Adrenal gland (tissue), 9 donors: ENCODE measurements at regions not wholly inside any gene's neighbourhood (a gene's known extent, or its start where the extent isn't known, plus 50 kb on each side); places are given as distances from the start of the nearest gene placed in this dataset.
A peak's percentile ranks its signal among the peaks of the same experiment; 100 is the strongest.

ENCODE experiments used
- DNase-seq, 7 donors: peaks; one replicate each; pipeline ENCODE4 v3.0.0-alpha.2; 2019 to 2020
- H3K27ac ChIP-seq, 5 donors: fragments of 200-600 bp; sonication (generic) in 4 of 5; 1 replicate in 3 of 5; 2 replicates in 2 of 5; pipeline versions ENCODE4 v1.5.1 to v1.8.0; 2016 to 2020; ENCODE audit warnings: mild to moderate bottlenecking in 1 of 5
- H3K27me3 ChIP-seq: fragments of 200-600 bp; 2 replicates; pipeline ENCODE4 v1.8.0; 2021
- H3K36me3 ChIP-seq, 2 donors: fragments of 200-600 bp; replicated peaks in 1 of 2; 1 replicate in 1 of 2; 2 replicates in 1 of 2; pipeline versions ENCODE4 v1.5.1 to v1.8.0; 2018 to 2022
- H3K4me1 ChIP-seq, 2 donors: fragments of 200-600 bp; replicated peaks in 1 of 2; 1 replicate in 1 of 2; 2 replicates in 1 of 2; pipeline versions ENCODE4 v1.5.1 to v1.8.0; 2018 to 2021
- H3K4me3 ChIP-seq, 4 donors: fragments of 200-600 bp; sonication (generic) in 3 of 4; one replicate each; pipeline ENCODE4 v1.5.1; 2016 to 2018
- H3K9me3 ChIP-seq, 3 donors: fragments of 200-600 bp; sonication (generic) in 1 of 3; replicated peaks in 1 of 3; 1 replicate in 2 of 3; 2 replicates in 1 of 3; pipeline versions ENCODE4 v1.5.1 to v1.8.0; 2016 to 2021
- POLR2A ChIP-seq, 2 donors: fragments of 450-650 bp; IDR thresholded peaks; one replicate each; pipeline ENCODE4 v1.6.1; 2017; ENCODE audit warnings: antibody characterized with exemption in 2 of 2, mild to moderate bottlenecking in 2 of 2, moderate library complexity in 1 of 2
- WGBS, 4 donors: extraction: QIAGEN DNeasy Blood & Tissue Kit in 2 of 4; methylation state at CpG; one replicate each; pipeline versions ENCODE4 v1.1.5 to v1.1.7; 2013 to 2017; 5-methylcytosine and 5-hydroxymethylcytosine counted together
- intact Hi-C, 2 donors: fragments of 100-400 bp; cut with DNase I; formaldehyde crosslinking; loops; one replicate each; pipeline versions ENCODE4 v1.14.1 to v1.15.0; 2022 to 2023
- TF ChIP-seq, protein P1 (sequence below), 6 experiments: fragments of 450-650 bp in 4 of 6; fragments of 200-600 bp in 2 of 6; sonication (generic) in 1 of 6; IDR thresholded peaks; 1 replicate in 5 of 6; 2 replicates in 1 of 6; pipeline versions ENCODE4 v1.5.1 to v1.8.0; 2016 to 2021; ENCODE audit warnings: antibody characterized with exemption in 6 of 6, mild to moderate bottlenecking in 2 of 6, moderate library complexity in 1 of 6
- donor health status: healthy with polysubstance abuse.
- donor health status: Bipolar disorder and iron deficiency.
- donor health status: DM: yes; HTN: yes; CAD: no.
- donor health status: DM: no; HTN: no; CAD: no.
- donor health status: DM: no; HTN: no; CAD: no.

DNA sequence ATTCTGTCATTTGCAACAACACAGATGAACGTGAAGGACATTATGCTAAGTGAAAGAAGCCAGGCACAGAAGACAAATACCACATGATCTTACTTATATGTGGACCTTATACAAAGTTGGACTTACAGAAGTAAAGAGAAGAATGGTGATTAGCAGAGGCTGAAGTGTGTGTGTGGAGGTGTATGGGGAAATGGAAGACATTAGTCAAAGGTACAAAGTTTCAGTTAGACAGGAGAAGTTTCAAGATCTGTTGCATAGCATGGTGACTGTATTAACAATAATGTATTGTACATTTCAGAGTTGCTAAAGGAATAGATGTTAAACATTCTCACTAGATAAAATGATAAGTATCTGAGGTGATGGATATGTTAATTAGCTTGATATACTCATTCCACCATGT, 124.4 kb upstream of the ADRA1D start:
- H3K4me3 ChIP-seq: no peak overlapping the region
- H3K27ac ChIP-seq: no peak overlapping the region
- no peaks in the 10 kb centered on the region for H3K9me3 ChIP-seq
- no peaks in the 10 kb centered on the region for H3K36me3 ChIP-seq
- 68 to 88% (median 78%) methylated on average over 1 of the region's 1 CpG for WGBS, 4 donors
- no peaks in the 10 kb centered on the region for H3K4me1 ChIP-seq
- H3K27me3 ChIP-seq: no peaks in the 10 kb centered on the region
- TF ChIP-seq, protein P1, sequence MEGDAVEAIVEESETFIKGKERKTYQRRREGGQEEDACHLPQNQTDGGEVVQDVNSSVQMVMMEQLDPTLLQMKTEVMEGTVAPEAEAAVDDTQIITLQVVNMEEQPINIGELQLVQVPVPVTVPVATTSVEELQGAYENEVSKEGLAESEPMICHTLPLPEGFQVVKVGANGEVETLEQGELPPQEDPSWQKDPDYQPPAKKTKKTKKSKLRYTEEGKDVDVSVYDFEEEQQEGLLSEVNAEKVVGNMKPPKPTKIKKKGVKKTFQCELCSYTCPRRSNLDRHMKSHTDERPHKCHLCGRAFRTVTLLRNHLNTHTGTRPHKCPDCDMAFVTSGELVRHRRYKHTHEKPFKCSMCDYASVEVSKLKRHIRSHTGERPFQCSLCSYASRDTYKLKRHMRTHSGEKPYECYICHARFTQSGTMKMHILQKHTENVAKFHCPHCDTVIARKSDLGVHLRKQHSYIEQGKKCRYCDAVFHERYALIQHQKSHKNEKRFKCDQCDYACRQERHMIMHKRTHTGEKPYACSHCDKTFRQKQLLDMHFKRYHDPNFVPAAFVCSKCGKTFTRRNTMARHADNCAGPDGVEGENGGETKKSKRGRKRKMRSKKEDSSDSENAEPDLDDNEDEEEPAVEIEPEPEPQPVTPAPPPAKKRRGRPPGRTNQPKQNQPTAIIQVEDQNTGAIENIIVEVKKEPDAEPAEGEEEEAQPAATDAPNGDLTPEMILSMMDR (IDR thresholded peaks at IDR 0.05): no peak
- TF ChIP-seq POLR2A (IDR thresholded peaks at IDR 0.05): no peak
- intact Hi-C loops: no loop called here
- DNase-seq: no peak

DNA sequence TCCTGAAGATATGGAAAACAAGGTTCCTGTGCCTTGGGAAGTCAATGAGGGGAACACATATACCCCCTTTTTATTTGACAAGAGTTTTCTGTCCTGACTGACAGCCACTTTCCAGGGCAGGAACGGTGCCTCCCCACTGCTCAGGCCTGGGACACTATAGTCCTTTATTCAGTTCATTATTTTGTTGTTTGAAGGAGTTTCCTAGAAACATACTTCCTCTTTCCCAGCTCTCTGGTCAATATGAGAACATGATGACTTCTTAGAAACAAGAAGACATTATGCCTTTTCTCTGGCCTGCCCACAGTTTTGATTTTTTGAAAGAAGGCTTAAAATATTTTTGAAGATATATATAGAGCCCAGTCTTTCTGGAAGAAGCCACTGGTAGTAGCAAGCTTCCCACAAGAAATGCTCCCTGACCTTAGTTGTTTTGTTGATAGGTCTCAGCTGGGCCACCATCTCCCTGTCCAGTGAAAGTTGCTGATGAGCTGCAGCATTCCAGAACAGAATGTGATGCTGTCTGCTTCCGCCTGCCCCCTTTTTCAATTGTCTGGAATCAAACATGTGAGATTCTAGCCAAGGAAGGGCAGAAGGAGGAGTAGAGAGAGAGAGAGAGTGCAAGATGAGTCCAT, 122.7 kb upstream of the ADRA1D start:
- Histone ChIP-seq H3K27me3 (no peaks in the 10 kb centered on the region), H3K27ac (peak overlapping the region in 1 of 5 donors; percentile 5), H3K4me3 (no peak overlapping the region), H3K36me3 (no peaks in the 10 kb centered on the region), H3K9me3 (no peaks in the 10 kb centered on the region), H3K4me1 (no peaks in the 10 kb centered on the region)
- TF ChIP-seq POLR2A (IDR thresholded peaks at IDR 0.05): no peak
- TF ChIP-seq, protein P1 (IDR thresholded peaks at IDR 0.05): no peak
- peak in 1 of 7 donors; percentile 16 for DNase-seq
- whole genome bisulfite sequencing, 4 donors: 38 to 63% (median 58%) methylated on average over 2 of the region's 2 CpGs
- intact Hi-C loops: no loop called here

DNA sequence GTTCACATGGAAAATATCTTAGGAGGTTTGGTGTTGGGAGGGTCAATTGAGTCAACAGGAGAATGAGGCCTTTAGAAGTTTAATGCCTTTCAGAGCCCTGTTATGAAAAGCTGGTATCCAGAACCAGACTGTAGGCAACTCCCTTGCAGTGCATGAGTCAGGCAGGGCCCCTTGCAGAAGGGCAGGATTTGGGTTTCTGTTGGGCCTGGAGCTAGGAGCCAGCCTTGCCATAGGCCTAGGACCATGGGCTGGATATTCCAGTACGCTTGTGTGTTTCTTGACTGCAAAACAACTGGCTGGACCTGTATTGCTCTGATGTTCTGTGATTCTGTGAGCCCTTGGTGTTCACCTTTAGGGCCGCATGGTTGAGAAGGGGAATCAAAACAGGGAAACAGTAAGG, 121.8 kb upstream of the ADRA1D start:
- Histone ChIP-seq H3K27ac (no peak overlapping the region), H3K36me3 (no peaks in the 10 kb centered on the region), H3K9me3 (no peaks in the 10 kb centered on the region), H3K27me3 (no peaks in the 10 kb centered on the region), H3K4me1 (no peaks in the 10 kb centered on the region), H3K4me3 (no peak overlapping the region)
- no peak for DNase-seq
- WGBS, 4 donors: 77 to 83% (median 78%) methylated on average over 2 of the region's 2 CpGs
- TF ChIP-seq, protein P1 (IDR thresholded peaks at IDR 0.05): no peak
- TF ChIP-seq POLR2A (IDR thresholded peaks at IDR 0.05): no peak
- intact Hi-C loops: no loop called here

DNA sequence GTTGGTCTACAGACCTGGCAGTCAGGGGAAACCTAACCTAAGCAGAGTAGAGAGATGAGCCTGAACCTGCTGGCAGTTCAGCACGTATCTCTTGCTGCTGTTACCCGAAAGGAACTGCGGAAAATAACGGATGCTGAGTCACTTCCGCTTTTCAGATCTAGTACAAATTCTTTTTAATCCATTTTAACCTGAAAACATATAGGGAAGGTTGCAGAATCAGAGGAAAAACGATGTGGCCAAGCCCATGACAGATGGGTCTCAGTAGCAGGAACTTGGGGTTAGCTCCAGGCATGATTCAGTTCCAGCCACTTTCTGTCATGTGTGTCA, 120.7 kb upstream of the ADRA1D start:
- Histone ChIP-seq H3K27me3 (no peaks in the 10 kb centered on the region), H3K9me3 (no peaks in the 10 kb centered on the region), H3K4me3 (no peak overlapping the region), H3K4me1 (no peaks in the 10 kb centered on the region), H3K36me3 (no peaks in the 10 kb centered on the region), H3K27ac (no peak overlapping the region)
- TF ChIP-seq POLR2A (IDR thresholded peaks at IDR 0.05): no peak
- TF ChIP-seq, protein P1 (IDR thresholded peaks at IDR 0.05): no peak
- WGBS, 4 donors: 60 to 76% (median 67%) methylated on average over 6 of the region's 6 CpGs
- no peak for DNase-seq
- intact Hi-C loops: no loop called here
